MM.1S (cell line): ENCODE measurements at regions not wholly inside any gene's neighbourhood (a gene's known extent, or its start where the extent isn't known, plus 50 kb on each side); places are given as distances from the start of the nearest gene placed in this dataset.

Experiments used
- DNase-seq: peaks from one replicate; pipeline ENCODE4 v3.0.0-alpha.2; 2015
- H2AFZ ChIP-seq: fragments of 300-600 bp; sonication (generic); 2 replicates; pipeline ENCODE4 v1.6.0; 2016; ENCODE audit warnings: antibody characterized with exemption, low read length
- H3F3A ChIP-seq: fragments of 300-600 bp; sonication (generic); 2 replicates; pipeline ENCODE4 v1.6.1; 2016; ENCODE audit warnings: mild to moderate bottlenecking, antibody characterized with exemption, low read length, moderate library complexity, mixed read lengths; ENCODE audit not compliant: insufficient read depth
- H3K27ac ChIP-seq: fragments of 300-600 bp; sonication (generic); 2 replicates; pipeline ENCODE4 v1.5.1; 2016; ENCODE audit warnings: mild to moderate bottlenecking, low read length
- H3K27me3 ChIP-seq: fragments of 300-600 bp; sonication (generic); replicated peaks from 2 replicates; pipeline ENCODE4 v1.6.0; 2016; ENCODE audit warnings: low read length; ENCODE audit not compliant: insufficient read depth
- H3K36me3 ChIP-seq: fragments of 300-600 bp; sonication (generic); replicated peaks from 2 replicates; pipeline ENCODE4 v1.6.1; 2016; ENCODE audit warnings: mild to moderate bottlenecking, low read length, mixed read lengths; ENCODE audit not compliant: insufficient read depth
- H3K4me1 ChIP-seq: fragments of 300-600 bp; sonication (generic); 2 replicates; pipeline ENCODE4 v1.6.1; 2016; ENCODE audit warnings: low read length, mixed read lengths
- H3K4me2 ChIP-seq: fragments of 300-600 bp; sonication (generic); 2 replicates; pipeline ENCODE4 v1.6.0; 2016; ENCODE audit warnings: low read depth, low read length
- H3K4me3 ChIP-seq: fragments of 300-600 bp; sonication (generic); 2 replicates; pipeline ENCODE4 v1.5.1; 2016; ENCODE audit warnings: low read length, mixed read lengths
- H3K79me2 ChIP-seq: fragments of 300-600 bp; sonication (generic); 2 replicates; pipeline ENCODE4 v1.6.1; 2016; ENCODE audit warnings: mixed run types, low read length, mixed read lengths
- H3K9ac ChIP-seq: fragments of 300-600 bp; sonication (generic); 2 replicates; pipeline ENCODE4 v1.6.1; 2016; ENCODE audit warnings: low read length, mixed read lengths
- H3K9me2 ChIP-seq: fragments of 300-600 bp; sonication (generic); replicated peaks from 2 replicates; pipeline ENCODE4 v1.6.1; 2016; ENCODE audit warnings: mild to moderate bottlenecking, low read length, mixed read lengths; ENCODE audit not compliant: insufficient read depth
- H3K9me3 ChIP-seq: fragments of 300-600 bp; sonication (generic); replicated peaks from 2 replicates; pipeline ENCODE4 v1.6.1; 2016; ENCODE audit warnings: mild to moderate bottlenecking, low read length, mixed read lengths; ENCODE audit not compliant: insufficient read depth
- H4K20me1 ChIP-seq: fragments of 300-600 bp; sonication (generic); 2 replicates; pipeline ENCODE4 v1.6.1; 2016; ENCODE audit warnings: mild to moderate bottlenecking, low read length, moderate library complexity, mixed read lengths; ENCODE audit not compliant: insufficient read depth
- EZH2 ChIP-seq: fragments of 300-600 bp; sonication (generic); optimal IDR thresholded peaks from 2 replicates; pipeline ENCODE3; 2017; ENCODE audit warnings: low read depth, mild to moderate bottlenecking, antibody characterized with exemption, low read length, mixed read lengths
- EZH2phosphoT487 ChIP-seq: fragments of 300-600 bp; sonication (generic); IDR thresholded peaks from 2 replicates; pipeline ENCODE4 v1.6.1; 2018; ENCODE audit warnings: antibody characterized with exemption, low read length
- TF ChIP-seq, protein P1 (sequence below): fragments of 300-600 bp; sonication (generic); IDR thresholded peaks from 2 replicates; pipeline ENCODE4 v1.5.1; 2016; ENCODE audit warnings: antibody characterized with exemption, low read length, mixed read lengths

GRCh38 chr2:236352761-236353593 lies 88.8 kb upstream of the ASB18 start:
- no peaks in the 10 kb centered on the region for H3K9me3 ChIP-seq
- no peaks in the 10 kb centered on the region for H3K79me2 ChIP-seq
- H3K4me1 ChIP-seq, result no peaks in the 10 kb centered on the region
- H3K36me3 ChIP-seq, result no peaks in the 10 kb centered on the region
- no peak overlapping the region for H3K4me3 ChIP-seq
- H3K27me3 ChIP-seq, result no peaks in the 10 kb centered on the region
- no peaks in the 10 kb centered on the region for H4K20me1 ChIP-seq
- H3K4me2 ChIP-seq, result no peak overlapping the region
- peak; percentile 33 for DNase-seq
- H3F3A ChIP-seq, result no peaks in the 10 kb centered on the region
- no peak for TF ChIP-seq EZH2phosphoT487
- TF ChIP-seq, protein P1, sequence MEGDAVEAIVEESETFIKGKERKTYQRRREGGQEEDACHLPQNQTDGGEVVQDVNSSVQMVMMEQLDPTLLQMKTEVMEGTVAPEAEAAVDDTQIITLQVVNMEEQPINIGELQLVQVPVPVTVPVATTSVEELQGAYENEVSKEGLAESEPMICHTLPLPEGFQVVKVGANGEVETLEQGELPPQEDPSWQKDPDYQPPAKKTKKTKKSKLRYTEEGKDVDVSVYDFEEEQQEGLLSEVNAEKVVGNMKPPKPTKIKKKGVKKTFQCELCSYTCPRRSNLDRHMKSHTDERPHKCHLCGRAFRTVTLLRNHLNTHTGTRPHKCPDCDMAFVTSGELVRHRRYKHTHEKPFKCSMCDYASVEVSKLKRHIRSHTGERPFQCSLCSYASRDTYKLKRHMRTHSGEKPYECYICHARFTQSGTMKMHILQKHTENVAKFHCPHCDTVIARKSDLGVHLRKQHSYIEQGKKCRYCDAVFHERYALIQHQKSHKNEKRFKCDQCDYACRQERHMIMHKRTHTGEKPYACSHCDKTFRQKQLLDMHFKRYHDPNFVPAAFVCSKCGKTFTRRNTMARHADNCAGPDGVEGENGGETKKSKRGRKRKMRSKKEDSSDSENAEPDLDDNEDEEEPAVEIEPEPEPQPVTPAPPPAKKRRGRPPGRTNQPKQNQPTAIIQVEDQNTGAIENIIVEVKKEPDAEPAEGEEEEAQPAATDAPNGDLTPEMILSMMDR, result peak; percentile 75
- no peak overlapping the region for H3K27ac ChIP-seq
- H3K9me2 ChIP-seq, result no peaks in the 10 kb centered on the region
- H3K9ac ChIP-seq, result no peak overlapping the region
- H2AFZ ChIP-seq, result no peak overlapping the region

GRCh38 chr2:236353594-236353942 lies 89.4 kb upstream of the ASB18 start:
- no peak overlapping the region for H3K27ac ChIP-seq
- no peaks in the 10 kb centered on the region for H3K9me2 ChIP-seq
- no peaks in the 10 kb centered on the region for H4K20me1 ChIP-seq
- no peak overlapping the region for H3K4me2 ChIP-seq
- H3K4me1 ChIP-seq, result no peaks in the 10 kb centered on the region
- no peaks in the 10 kb centered on the region for H3K36me3 ChIP-seq
- no peak for TF ChIP-seq EZH2phosphoT487
- TF ChIP-seq EZH2, result no peak
- TF ChIP-seq, protein P1, result no peak
- no peak overlapping the region for H3K4me3 ChIP-seq
- no peak for DNase-seq
- H3K9me3 ChIP-seq, result no peaks in the 10 kb centered on the region
- H3K79me2 ChIP-seq, result no peaks in the 10 kb centered on the region
- H2AFZ ChIP-seq, result no peak overlapping the region
- no peak overlapping the region for H3K9ac ChIP-seq
- no peaks in the 10 kb centered on the region for H3F3A ChIP-seq
- H3K27me3 ChIP-seq, result no peaks in the 10 kb centered on the region

GRCh38 chr2:236354056-236354940 lies 90.1 kb upstream of the ASB18 start:
- H2AFZ ChIP-seq, result no peak overlapping the region
- H3K4me3 ChIP-seq, result no peak overlapping the region
- no peaks in the 10 kb centered on the region for H3K27me3 ChIP-seq
- H3F3A ChIP-seq, result no peaks in the 10 kb centered on the region
- no peak overlapping the region for H3K27ac ChIP-seq
- no peaks in the 10 kb centered on the region for H3K9me2 ChIP-seq
- H3K36me3 ChIP-seq, result no peaks in the 10 kb centered on the region
- H3K9ac ChIP-seq, result no peak overlapping the region
- TF ChIP-seq EZH2 (no peak), EZH2phosphoT487 (no peak)
- TF ChIP-seq, protein P1, result no peak
- H3K79me2 ChIP-seq, result no peaks in the 10 kb centered on the region
- no peaks in the 10 kb centered on the region for H4K20me1 ChIP-seq
- H3K4me2 ChIP-seq, result no peak overlapping the region
- H3K9me3 ChIP-seq, result no peaks in the 10 kb centered on the region
- DNase-seq, result no peak
- no peaks in the 10 kb centered on the region for H3K4me1 ChIP-seq
